NCI-H1930 (cell line): ENCODE measurements at regions not wholly inside any gene's neighbourhood (a gene's known extent, or its start where the extent isn't known, plus 50 kb on each side); places are given as distances from the start of the nearest gene placed in this dataset.

Experiments
- DNase-seq, 2 experiments: peaks; one replicate each; lab custom pipeline; 2025; lab: John Stamatoyannopoulos, UW

DNA sequence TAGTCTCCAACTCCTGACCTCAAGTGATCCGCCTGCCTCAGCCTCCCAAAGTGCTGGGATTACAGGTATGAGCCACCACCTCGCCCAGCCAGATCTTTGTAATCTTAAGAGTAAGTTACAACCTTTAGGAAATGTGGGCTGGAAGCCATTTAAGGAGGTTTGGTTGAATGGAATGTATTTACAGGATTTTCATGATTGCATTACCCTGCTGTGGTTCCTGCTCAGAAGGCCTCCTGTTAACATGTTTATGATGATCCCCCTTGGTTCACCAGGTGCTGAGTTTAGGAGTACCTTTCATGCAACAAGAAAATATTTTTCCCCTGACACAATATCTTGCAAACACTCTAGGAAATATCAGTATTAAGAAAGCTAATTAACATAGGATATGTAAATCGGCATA is 187.4 kb upstream of the SH3BP4 start:
- DNase-seq: no peak

DNA sequence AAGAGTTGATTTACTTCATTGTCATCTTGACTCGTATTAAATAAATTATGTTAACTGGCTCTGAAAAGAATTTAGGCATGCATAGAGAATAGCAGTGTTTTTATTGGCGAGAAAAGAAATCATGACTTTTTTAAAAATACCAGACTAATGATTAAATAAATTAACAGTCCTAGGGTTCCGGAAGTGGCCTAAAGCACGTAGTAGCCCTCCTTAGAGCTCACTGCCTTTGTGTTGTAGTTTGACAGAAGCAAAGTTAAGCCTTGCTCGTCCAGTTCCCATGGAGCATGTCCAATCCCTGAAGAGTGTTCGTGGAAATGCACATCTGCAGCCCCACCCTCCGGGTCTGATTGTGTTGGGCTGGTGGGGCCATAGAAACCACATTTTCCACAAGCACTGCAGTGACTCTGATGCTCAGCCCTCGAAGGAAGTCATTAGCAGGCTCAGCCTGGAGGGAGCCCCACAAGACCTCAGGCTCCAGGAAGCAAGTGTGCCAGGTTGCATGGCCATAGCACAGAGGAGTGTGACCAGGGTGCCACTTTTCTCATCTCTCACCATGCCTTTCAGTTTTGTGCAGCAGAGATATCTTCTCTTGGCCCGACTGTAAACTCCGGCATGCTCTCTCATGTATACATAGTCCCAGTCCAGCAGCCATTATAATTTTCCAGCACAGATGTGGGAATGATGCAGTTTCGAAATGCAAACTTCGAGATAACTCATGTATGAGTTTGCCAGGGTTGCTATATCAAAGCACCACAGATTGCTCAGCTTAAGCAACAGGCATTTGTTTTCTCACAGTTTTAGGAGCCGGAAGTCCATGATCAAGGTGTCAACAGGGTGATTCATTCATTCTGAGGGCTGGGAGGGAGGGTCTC is 188.6 kb upstream of the SH3BP4 start:
- DNase-seq: no peak

DNA sequence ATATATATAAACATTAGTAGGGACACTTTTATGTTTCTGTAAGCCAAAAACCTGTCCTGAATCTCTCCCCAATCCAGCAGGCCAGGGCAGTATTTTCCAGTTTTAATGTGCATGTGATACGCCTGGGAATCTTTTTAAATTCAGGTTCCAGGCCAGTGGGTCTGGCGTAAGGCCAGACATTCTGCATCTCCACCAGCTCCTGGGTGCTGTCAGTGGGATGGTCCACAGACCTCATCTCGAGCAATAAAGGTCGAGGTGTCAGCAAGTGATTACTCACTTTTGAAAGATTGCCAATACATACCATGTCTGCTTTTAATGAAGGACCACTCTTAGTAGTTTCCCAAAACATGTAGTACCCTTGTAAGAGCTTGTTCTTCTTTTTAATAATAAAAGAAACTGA is 189.9 kb upstream of the SH3BP4 start:
- no peak for DNase-seq

DNA sequence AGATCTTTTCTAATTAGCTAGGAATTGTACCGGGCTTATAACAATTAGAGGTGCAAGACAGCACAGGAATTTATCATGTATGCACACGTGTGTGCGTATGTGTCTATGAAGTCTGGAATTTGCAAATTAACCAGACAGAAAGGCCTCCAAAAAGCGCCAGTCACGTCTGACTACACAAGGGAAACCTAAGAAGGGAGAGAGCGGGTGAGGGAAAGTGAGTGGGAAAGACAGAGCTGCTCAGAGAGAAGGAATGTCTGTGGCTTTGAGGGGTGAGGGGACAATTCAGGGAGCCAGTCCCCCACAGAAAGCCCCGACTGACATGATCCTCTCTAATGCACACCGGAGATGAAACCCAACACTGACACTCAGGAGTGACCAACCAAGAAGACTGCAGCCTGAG is 197.7 kb upstream of the SH3BP4 start:
- no peak for DNase-seq

DNA sequence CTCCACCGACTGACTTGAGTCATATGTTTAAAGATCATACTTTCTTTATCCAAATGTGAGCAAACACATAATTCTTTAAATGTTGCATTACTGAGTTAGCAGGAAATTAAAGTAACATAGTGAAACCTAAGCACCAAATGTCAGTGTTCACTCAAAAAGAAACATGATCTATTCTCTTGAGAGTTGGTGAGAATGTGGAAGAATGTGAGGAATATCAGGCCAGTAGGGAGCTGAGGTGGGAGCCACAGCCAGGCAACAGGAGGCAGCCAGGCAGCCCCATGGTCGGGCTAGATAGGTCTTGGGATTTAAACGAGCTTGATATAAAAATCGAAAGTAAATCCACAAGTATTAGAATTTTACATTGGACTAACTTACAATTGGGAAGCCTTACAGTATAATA is 198.1 kb upstream of the SH3BP4 start:
- no peak for DNase-seq

DNA sequence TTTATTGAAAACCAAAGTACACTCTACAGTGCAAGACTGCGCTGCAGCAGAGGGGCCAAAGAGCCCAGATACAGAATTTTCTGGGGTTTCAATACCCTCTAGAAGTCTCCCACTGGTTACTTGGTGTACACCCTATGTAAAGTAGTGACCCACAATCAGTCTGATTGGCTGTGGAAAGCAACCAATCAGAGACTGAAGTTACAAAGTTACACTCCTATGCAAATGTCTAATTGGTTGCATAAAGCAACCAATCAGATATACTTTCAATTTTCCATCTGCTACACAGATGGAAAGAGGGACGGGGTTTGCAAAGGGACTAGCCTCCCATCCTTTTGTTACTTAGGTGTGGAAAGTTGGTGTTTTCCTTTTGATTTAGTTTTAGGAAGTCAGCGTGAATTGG is 198.9 kb upstream of the SH3BP4 start:
- DNase-seq: no peak

DNA sequence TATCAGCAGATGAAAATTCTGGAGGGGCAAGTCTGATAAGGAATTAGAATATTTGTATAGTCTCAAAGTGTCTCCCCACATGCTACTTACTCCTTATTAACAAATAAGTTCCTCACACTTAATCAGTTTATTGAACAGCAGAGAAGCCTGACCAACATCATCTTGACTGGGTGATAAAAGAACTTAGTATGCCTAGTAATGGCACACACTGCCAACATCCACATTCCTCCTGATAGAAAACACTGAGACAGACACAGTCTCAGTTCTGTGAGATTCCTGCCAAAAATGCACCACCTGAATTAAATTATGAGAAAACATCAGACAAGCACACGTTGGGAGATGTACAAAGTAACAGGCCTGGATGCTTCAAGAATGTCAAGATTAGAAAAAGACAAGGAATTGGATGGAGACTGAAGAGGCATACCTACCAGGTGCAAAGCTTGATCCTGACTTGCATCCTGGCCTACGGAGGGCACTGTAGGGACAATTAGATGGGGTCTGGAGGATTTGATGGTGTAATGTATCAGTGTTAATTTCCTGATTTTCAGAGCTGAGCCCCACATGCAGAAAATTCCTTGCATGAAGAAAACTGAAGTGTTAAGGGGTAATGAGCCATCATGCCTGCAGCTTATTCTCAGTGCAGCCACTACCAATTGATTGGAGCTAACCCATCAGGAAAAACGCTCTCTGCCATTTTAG is 200.4 kb upstream of the SH3BP4 start:
- no peak for DNase-seq

DNA sequence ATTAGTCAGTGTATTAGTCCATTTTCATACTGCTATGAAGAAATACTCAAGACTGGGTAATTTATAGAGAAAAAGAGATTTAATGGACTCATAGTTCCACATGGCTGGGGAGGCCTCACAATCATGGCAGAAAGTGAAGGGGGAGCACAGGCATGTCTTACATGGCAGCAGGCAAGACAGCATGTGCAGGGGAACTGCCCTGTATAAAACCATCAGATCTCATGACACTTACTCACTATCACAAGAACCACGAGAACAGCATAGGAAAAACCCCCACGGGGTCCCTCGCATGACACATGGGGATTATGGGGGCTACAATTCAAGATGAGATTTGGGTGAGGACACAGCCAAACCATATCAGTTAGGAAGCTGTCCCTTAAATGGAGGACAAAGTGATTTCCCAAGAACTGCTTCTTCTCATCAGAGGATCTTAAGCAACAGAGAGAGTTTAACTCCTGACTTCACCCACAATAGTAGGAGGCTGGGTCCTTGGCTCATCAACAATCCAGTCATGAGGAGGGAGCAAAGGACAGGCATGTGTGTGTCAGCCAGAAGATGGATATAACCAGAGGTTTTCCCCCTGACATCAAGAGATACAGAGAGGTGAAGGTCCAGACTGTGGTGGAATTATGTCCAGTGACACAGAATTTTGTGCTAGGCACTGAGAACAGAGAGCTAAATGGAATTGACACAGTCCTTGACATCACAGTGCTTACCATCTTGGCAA is 203.8 kb upstream of the SH3BP4 start:
- no peak for DNase-seq

DNA sequence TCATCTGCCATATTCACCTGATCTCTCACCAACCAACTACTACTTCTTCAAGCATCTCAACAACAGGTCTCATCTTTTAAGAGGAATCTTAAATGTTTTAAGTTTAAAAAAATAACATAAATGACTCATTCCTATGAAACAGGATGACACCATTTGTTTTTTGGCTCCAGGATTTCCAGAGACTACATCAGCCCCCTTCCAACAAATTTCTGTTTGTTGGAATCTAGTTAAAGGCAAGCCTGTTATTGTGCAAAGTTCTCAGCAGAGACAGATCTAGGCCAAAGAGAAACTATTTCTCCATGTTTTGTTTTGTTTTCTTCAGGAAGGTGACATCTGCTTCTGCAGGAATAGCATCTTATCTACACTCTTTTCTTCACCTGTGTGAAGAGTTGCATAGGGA is 204.8 kb upstream of the SH3BP4 start:
- no peak for DNase-seq

DNA sequence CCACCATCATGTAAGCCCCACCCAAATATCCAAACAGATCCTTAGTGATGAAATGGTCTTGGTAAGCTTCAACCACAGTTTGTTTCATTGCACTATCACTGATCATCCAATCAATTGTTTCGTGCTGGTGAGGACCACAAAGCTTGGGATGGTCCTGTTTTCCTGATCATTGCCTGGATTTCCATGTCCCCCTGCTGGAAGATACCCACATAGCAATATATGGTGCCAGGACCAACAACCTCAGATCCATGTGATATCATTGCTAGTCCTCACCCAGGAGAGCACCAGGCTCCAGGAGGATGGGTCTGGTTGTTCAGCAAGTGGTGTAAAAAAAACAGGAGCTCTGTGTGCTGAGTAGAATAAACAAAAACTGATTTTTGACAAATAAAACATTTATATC is 206.5 kb upstream of the SH3BP4 start:
- DNase-seq: no peak

DNA sequence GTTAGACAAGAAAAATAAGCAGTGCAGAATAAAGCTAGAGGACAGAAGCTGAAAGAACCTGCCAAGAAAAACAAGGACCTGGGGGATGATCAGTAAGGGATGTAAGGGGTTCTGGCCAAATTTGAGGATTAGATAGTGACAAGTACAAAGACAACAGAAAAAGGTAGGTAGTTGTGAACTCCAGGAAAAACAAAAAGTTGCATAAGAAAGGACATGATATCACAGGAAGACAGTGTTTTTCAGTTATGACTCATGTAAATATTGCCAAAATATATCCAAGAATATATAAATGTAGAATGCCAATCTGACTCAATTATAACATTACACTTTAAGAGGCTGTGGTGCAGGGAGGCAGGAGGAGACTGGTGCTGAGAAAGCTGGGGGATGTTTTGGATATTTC is 209.8 kb upstream of the SH3BP4 start:
- no peak for DNase-seq

DNA sequence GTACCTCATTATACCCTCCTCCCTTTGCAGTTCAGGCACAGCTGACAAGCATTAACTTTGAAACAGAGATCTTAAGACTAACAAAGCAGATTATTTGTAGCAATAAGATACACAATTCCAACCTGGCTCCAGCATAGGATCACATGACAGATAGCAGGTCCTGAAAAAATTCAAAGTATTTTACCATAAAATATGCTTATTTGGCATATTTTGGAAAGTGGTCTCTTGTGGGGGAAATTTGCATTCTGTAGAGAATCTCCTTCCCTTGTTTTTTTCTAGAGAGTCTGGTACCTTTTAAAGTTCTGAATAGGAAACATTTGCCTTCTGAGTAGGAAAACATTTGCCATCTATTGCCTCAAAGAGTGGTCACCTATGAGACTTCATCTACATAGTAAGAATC is 212.8 kb upstream of the SH3BP4 start:
- no peak for DNase-seq

DNA sequence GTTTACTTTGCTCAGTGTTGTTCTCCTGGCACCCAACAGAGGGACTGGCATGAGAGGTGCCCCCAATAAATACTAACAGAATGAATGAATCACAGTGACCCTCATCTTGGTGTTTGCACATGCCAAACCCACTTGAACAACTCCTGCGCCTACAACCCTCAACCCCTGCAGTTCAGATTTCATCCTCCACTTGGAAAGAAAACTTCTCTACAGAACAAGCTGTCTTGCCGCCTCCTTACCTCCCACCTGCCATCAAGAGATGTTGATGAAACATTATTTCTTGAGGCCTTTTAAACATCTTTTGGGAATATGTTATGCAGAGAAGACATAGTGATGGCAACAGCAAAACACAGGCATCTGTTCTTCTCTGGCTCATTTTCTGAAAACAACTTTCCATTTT is 216.0 kb upstream of the SH3BP4 start:
- no peak for DNase-seq

DNA sequence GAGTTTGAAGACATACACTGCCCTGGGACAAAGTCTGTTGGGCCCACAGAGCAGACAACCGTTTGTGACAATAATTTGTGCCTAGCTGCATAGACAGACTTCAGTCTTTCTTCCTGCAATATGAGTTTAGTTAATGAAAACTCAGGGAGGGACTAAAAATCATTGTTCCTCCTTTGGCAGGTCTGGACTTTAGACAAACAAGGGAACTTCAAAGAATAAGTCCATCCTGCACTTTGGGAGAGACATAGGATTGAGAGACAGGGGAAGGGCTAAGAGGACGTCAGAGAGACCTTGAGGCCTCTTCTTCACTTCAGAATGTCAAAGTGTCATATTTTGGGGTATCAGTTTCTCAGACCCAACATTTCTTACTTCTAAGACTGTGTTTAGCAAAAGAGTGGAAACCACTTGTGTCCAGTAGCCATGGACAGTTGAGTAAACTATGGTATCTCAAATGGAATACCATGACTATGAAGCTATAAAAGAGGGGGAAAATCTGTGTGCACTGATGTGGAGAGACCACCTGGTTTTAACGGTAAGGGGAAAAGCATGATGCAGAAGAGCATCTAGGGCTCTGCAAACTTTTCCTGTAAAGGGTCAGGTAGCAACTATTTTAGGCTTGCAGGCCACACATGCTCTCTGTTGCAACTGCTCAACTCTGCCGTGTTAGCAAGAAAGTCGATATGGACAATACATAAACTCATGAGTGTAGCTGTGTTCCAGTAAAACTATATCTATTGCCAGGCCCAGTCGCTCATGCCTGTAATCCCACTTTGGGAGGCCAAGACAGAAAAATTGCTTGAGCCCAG is 217.8 kb upstream of the SH3BP4 start:
- DNase-seq: no peak

DNA sequence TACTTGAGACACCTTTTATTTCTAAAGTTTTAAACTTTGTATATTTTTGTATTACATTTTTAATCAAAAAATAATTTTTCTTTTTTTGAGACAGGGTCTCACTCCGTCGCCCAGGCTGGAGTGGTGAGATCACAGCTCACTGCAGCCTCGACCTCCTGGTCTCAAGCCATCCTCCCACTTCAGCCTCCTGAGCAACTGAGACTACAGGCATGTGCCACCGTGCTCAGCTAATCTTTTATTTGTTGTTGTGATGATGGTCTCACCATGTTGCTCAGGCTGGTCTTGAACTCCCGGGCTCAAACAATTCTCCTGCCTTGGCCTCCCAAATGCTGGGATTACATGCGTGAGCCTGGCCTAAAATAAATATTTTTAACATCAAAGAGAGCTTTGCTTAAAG is 218.7 kb upstream of the SH3BP4 start:
- DNase-seq: no peak

DNA sequence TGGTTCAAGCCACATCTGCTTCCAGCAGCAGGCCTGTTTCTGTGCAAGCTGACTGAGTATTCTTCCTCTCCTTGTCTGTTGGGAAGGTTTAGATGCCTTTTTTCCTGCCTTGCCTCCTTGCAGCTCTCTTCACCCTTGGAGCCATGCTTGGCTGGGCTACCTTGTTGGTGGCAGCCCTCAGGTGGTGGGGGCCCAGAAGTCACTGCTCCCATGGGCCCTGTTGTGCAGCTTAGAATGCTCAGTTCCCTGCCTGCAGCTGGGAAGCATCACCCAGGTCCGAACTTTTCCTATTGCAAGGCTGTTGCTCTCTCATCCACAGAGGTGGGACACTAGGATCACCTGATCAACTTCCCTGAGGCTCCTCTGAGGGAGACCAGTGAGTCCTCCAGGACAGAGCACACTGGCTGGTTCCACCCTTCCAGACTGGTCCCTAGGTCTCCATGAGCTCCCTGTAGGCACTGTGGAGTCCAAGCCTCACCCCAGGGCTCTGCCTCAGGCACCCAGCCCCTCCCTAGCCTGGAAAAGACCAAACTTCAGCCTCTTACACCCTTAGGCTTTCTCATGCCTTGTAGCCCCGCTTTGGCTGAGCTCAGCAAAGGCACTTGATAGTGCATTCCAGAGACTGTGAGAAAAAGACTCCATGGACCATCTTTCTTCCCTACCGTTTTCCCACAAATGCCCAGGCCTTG is 219.3 kb upstream of the SH3BP4 start:
- DNase-seq: no peak

DNA sequence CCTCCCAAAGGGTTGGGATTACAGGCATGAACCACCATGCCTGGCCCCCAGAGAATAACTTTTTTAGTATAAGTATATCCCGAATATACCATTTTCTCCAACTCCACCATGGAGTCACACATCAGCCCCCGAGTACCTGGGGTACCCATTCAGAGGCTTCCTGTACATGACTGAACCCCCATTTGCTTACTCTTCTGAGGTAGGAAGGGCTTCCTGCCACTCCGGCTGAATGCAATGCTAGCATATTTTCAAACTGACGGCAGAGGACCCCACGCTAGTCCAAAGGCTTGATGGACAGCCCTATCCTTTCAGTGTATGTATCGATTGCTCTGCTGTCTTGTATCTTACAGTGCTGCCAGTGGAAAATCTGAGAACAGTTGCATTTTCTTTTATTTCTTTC is 220.6 kb upstream of the SH3BP4 start:
- no peak for DNase-seq

DNA sequence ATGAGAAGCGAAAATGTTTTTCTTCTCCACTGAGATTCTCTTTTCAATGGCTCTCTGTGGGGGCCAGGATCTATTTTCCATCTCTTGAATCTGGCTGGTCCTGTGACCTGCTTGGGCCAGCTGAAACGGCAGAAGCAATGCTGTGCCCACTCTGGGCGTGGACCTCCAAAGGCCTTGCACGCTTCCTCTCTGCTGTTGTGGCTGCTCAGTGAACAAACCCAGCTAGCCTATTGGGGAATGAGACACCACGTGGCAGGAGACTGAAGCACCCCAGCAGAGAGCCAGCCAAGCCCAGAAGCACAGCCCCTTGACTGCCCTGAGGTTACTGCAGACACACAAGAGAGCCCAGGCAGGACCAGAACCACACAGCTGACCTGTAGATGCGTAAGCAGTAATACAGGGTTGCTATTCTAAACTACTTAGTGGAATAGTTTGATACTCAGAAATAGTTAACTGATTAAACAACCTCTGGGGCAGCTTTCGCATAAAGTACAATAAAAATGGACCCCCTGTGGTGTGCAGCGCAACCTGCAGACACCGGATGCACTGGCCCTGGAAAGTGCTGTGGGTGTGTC is 221.7 kb upstream of the SH3BP4 start:
- no peak for DNase-seq

DNA sequence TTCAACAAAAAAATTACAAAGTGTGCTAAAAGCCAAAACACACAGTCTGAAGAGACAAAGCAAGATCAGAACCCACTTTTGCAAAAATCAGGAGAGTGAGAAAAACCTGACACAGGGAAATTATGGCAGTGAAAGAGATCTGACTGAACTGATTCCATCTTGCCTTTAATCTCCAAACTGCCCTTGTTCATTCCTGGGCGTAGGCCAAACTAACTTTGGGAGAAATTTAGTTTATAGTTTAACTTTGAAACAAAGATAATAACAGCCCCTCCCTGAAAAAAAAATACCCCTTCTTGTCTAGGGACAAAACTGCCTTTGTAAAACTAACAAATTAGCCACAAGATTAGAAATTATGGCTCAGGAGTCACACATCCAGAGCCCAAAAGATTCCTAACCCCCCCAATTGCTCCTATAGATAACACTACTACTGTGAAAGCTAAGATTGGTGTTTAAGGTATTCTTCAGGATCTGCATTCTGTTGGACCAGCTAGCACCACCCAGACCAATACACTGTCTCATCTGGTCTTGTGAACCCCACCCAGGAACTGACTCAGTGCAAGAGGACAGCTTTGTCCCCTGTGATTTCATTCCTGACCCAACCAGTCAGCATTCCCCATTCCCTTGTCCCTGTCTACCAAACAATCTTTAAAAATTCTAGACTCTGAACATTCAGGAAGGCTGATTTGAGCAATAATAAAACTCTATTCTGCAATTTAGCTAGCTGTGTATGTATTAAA is 226.1 kb upstream of the SH3BP4 start:
- no peak for DNase-seq

DNA sequence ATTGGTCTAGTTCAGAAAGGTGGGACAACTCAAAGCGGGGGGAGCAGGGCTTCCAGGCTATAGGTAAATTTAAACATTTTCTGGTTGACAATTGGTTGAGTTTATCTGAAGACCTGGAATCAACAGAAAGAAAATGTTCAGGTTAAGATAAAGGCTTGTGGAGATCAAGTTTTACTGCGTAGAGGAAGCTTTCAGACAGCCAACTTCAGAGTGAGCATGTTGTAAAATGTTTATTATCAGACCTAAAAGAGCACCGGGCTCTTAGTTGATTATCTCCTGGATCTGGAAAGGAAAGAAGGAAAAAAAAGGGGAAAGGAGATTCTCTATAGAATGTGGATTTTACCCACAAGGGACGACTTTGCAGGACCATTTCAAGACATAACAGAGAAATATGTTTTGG is 227.0 kb upstream of the SH3BP4 start:
- DNase-seq: no peak

DNA sequence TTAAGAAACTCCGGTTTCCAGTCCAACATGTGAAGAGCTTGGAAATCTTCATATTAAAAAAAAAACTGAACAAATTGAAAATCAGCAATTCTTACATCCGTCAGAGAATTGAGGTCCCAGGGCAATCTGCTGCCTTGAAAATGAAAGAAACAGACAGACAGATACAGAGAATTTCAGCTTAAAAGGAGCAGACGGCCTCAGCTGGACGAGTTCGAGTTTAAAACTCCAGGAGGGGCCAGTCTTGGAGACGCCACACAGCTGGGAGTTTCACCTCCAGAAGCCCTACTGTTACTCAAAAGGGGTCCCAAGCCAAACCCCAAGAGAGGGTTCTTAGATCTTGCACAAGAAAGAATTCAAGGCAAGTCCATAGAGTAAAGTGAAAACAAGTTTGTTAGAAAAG is 226.5 kb upstream of the ARL4C start:
- no peak for DNase-seq
